ENCODE measurements at regions not wholly inside any gene's neighbourhood (a gene's known extent, or its start where the extent isn't known, plus 50 kb on each side); places are given as distances from the start of the nearest gene placed in this dataset.

DNA sequence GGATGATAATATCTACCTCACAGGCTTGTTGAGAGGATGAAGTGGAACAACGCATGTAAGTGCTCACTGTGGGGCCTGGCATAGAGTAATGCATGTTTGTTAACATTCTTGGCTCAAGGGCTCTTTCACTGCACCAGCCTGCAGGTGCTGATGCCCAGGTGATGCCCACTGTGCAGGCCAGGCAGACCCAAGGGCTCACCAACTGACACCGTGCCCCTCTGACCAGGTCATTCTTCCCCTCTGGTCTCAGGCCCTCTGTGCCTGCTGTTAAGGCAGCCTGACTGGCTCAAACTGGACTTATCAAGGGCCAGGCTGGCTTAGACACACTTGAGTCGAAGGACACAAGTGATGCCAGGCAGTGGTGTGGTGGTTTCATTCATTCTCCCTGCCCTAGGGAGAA, 90.5 kb downstream of the PJA1 start:
- TF ChIP-seq, protein P1, sequence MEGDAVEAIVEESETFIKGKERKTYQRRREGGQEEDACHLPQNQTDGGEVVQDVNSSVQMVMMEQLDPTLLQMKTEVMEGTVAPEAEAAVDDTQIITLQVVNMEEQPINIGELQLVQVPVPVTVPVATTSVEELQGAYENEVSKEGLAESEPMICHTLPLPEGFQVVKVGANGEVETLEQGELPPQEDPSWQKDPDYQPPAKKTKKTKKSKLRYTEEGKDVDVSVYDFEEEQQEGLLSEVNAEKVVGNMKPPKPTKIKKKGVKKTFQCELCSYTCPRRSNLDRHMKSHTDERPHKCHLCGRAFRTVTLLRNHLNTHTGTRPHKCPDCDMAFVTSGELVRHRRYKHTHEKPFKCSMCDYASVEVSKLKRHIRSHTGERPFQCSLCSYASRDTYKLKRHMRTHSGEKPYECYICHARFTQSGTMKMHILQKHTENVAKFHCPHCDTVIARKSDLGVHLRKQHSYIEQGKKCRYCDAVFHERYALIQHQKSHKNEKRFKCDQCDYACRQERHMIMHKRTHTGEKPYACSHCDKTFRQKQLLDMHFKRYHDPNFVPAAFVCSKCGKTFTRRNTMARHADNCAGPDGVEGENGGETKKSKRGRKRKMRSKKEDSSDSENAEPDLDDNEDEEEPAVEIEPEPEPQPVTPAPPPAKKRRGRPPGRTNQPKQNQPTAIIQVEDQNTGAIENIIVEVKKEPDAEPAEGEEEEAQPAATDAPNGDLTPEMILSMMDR (IDR thresholded peaks at IDR 0.05) = no peak
- no peak for TF ChIP-seq ZFX (IDR thresholded peaks at IDR 0.05; ENCODE audit: borderline replicate concordance)
- H3K27ac ChIP-seq = no peak overlapping the region

- no peak for TF ChIP-seq ZFX (IDR thresholded peaks at IDR 0.05; ENCODE audit: borderline replicate concordance)
- TF ChIP-seq, protein P1 (IDR thresholded peaks at IDR 0.05) = no peak
These were observed 91.5 kb downstream of the PJA1 start for GRCh38 chrX:69073721-69074120.

DNA sequence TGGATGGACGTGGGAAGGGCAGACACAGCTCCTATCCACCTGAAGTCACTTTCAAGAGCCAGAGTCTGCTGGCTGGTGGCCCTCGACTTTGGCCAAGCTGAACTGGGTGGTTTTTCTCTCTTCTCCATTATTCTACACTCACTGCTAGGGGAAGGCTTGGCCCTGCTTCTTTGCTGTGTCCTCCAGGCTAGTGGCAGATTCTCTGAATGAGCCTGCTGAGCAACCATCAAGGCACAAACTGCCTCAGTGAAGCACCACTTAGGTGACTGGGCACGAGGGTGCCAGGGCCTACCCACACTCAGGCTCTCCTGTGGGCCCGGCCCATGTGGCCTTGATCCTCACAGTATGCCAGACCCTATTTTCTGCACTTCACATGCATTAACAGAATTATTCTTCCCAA, 92.0 kb downstream of the PJA1 start:
- no peak for TF ChIP-seq ZFX (IDR thresholded peaks at IDR 0.05; ENCODE audit: borderline replicate concordance)
- TF ChIP-seq, protein P1 (IDR thresholded peaks at IDR 0.05) = no peak
- H3K27ac ChIP-seq = no peak overlapping the region

More at GRCh38 chrX:69073721-69074120, 91.5 kb downstream of the PJA1 start:
- H3K27ac ChIP-seq = no peak overlapping the region

DNA sequence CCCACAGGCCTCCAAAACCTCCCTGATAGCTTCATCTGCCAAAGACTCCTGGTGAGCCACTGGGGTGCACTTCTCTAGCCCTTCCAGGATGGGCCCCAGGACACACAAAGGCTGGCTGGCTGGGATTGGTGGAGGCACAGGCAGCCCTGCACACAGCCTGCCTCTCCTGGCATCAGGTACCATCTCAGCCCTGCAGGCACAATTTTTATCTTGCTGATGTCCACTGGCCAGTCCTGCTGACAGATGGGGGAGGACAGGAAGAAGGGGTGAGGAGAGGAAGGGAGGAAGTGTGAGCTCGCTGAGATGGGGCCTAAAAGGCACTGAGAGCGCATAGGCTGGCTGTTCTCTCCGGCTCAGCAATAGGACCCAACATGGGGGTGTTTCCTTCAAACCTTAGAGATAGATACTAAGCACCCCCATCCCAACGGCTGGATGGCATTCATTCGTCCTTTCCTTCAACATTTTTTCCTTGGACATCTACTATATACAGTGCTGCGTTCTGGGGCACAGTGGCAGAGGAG, 92.7 kb downstream of the PJA1 start:
- H3K27ac ChIP-seq = no peak overlapping the region
- TF ChIP-seq, protein P1 (IDR thresholded peaks at IDR 0.05) = no peak
- TF ChIP-seq ZFX (IDR thresholded peaks at IDR 0.05; ENCODE audit: borderline replicate concordance) = no peak

GRCh38 chrX:69070949-69071650, 94.2 kb downstream of the PJA1 start:
- TF ChIP-seq ZFX (IDR thresholded peaks at IDR 0.05; ENCODE audit: borderline replicate concordance) = no peak
- TF ChIP-seq, protein P1 (IDR thresholded peaks at IDR 0.05) = no peak
- H3K27ac ChIP-seq = no peak overlapping the region

DNA sequence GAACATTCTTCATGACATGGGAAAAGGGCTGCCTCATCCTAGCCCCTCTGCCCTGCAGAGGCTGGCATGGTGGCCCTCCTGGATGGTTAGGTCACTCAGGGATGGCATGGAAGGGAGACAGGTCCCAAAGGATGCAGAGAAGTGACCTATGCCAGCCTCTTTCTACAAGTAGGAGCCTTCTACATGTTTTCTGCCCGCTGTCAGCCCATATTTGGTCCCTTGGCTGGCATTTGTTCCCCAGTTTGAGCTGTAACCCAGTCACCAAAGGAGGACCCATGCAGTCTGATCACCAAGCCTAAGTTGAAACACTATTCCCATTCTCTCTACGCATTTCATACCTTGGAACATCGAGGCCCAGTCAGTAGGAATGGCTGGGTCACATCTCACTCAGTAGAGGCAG, 95.4 kb downstream of the PJA1 start:
- no peak overlapping the region for H3K27ac ChIP-seq
- no peak for TF ChIP-seq ZFX (IDR thresholded peaks at IDR 0.05; ENCODE audit: borderline replicate concordance)
- TF ChIP-seq, protein P1 (IDR thresholded peaks at IDR 0.05) = no peak

DNA sequence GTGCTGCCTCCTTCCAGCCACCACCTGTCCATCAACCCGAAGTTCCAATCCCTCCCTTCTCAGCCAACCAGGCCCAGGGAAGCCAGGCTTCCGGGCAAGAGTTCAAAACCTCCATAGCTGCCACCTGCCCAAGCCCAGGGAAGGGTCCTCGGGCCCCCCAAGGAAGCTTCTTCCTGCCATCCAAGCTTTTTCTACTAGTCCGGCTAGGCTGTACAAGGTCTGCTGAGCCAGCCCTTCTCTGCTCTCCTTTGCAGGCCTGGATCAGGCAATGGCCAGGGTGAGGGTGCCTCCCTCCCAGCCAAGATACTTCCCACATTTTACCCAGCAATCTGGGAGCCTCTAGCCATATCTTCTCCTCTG, 96.2 kb downstream of the PJA1 start:
- TF ChIP-seq ZFX (IDR thresholded peaks at IDR 0.05; ENCODE audit: borderline replicate concordance) = no peak
- TF ChIP-seq, protein P1 (IDR thresholded peaks at IDR 0.05) = no peak
- H3K27ac ChIP-seq = no peak overlapping the region
